ENCODE measurements at regions not wholly inside any gene's neighbourhood (a gene's known extent, or its start where the extent isn't known, plus 50 kb on each side); places are given as distances from the start of the nearest gene placed in this dataset.

GRCh38 chr6:74755778-74756177, 450.1 kb downstream of the COL12A1 start:
- TF ChIP-seq FOS (IDR thresholded peaks at IDR 0.05; ENCODE audit: extremely low read depth, insufficient read length) (no peak), USF2 (CRISPR knock-in tag; IDR thresholded peaks at IDR 0.05) (no peak), CREB1 (IDR thresholded peaks at IDR 0.05) (no peak), CREB1 (CRISPR knock-in tag; IDR thresholded peaks at IDR 0.05) (no peak), CHD2 (IDR thresholded peaks at IDR 0.05; ENCODE audit: low read depth, low read length) (no peak), PATZ1 (CRISPR knock-in tag; IDR thresholded peaks at IDR 0.05; ENCODE audit: borderline replicate concordance) (no peak), ZNF780A (CRISPR knock-in tag; IDR thresholded peaks at IDR 0.05) (no peak)

Data from K562 (cell line).